NCI-H748 (cell line): ENCODE measurements at regions not wholly inside any gene's neighbourhood (a gene's known extent, or its start where the extent isn't known, plus 50 kb on each side); places are given as distances from the start of the nearest gene placed in this dataset.
A peak's percentile ranks its signal among the peaks of the same experiment; 100 is the strongest.

ENCODE experiments used
- DNase-seq: peaks from one replicate; lab custom pipeline; 2025; ENCODE audit not compliant: unreplicated experiment; lab: John Stamatoyannopoulos, UW

- peak; percentile 62 for DNase-seq
Measured at GRCh38 chr4:59223292-59223941, 1976.7 kb upstream of the ADGRL3 start.

GRCh38 chr4:59238212-59238611 is 1961.9 kb upstream of the ADGRL3 start:
- DNase-seq: no peak

- DNase-seq: no peak
Measured at GRCh38 chr4:59240011-59240410, 1960.1 kb upstream of the ADGRL3 start.

- DNase-seq: no peak
Measured at GRCh38 chr4:59243038-59243437, 1957.1 kb upstream of the ADGRL3 start.

- no peak for DNase-seq
Measured at GRCh38 chr4:59247032-59247431, 1953.1 kb upstream of the ADGRL3 start.

GRCh38 chr4:59248313-59248712 is 1951.8 kb upstream of the ADGRL3 start:
- DNase-seq: no peak

- no peak for DNase-seq
Measured at GRCh38 chr4:59249110-59249509, 1951.0 kb upstream of the ADGRL3 start.

GRCh38 chr4:59258002-59258401 is 1942.1 kb upstream of the ADGRL3 start:
- DNase-seq: no peak

GRCh38 chr4:59307609-59308008 is 1892.5 kb upstream of the ADGRL3 start:
- DNase-seq: no peak

GRCh38 chr4:59314637-59315036 is 1885.5 kb upstream of the ADGRL3 start:
- no peak for DNase-seq

- no peak for DNase-seq
Measured at GRCh38 chr4:59339631-59340030, 1860.5 kb upstream of the ADGRL3 start.

- DNase-seq: no peak
Measured at GRCh38 chr4:59341506-59341905, 1858.6 kb upstream of the ADGRL3 start.

GRCh38 chr4:59348949-59349348 is 1851.2 kb upstream of the ADGRL3 start:
- DNase-seq: no peak

- no peak for DNase-seq
Measured at GRCh38 chr4:59369229-59369628, 1830.9 kb upstream of the ADGRL3 start.

GRCh38 chr4:59374416-59374815 is 1825.7 kb upstream of the ADGRL3 start:
- DNase-seq: no peak

GRCh38 chr4:59380841-59381366 is 1819.2 kb upstream of the ADGRL3 start:
- no peak for DNase-seq

- DNase-seq: no peak
Measured at GRCh38 chr4:59381591-59381990, 1818.5 kb upstream of the ADGRL3 start.

GRCh38 chr4:59387759-59388758 is 1812.1 kb upstream of the ADGRL3 start:
- no peak for DNase-seq

- DNase-seq: no peak
Measured at GRCh38 chr4:59393780-59394179, 1806.3 kb upstream of the ADGRL3 start.

- no peak for DNase-seq
Measured at GRCh38 chr4:59400334-59400733, 1799.8 kb upstream of the ADGRL3 start.

- DNase-seq: no peak
Measured at GRCh38 chr4:59409647-59410046, 1790.5 kb upstream of the ADGRL3 start.

GRCh38 chr4:59412739-59413138 is 1787.4 kb upstream of the ADGRL3 start:
- no peak for DNase-seq
